Esophagus muscularis mucosa (tissue), 4 donors: ENCODE measurements at regions not wholly inside any gene's neighbourhood (a gene's known extent, or its start where the extent isn't known, plus 50 kb on each side); places are given as distances from the start of the nearest gene placed in this dataset.
"Not testable (repeated sequence)": the region's sequence is repeated elsewhere in the genome, so short reads cannot be mapped to it uniquely, and the experiment has no call there.

Experiments
- DNase-seq: peaks from one replicate; pipeline ENCODE4 v3.0.0-alpha.2; 2017; ENCODE audit errors: extremely low spot score
- H3K27ac ChIP-seq, 4 donors: fragments of 200-600 bp; sonication (generic); replicated peaks in 1 of 4; 1 replicate in 3 of 4; 2 replicates in 1 of 4; pipeline ENCODE4 v1.5.1; 2016 to 2019; ENCODE audit warnings: mild to moderate bottlenecking in 1 of 4
- H3K27me3 ChIP-seq, 4 donors: fragments of 200-600 bp; sonication (generic); one replicate each; pipeline versions ENCODE4 v1.5.1 to v1.6.0; 2016 to 2019
- H3K36me3 ChIP-seq, 4 donors: fragments of 200-600 bp; sonication (generic); one replicate each; pipeline ENCODE4 v1.5.1; 2016 to 2019
- H3K4me1 ChIP-seq, 4 donors: fragments of 200-600 bp; sonication (generic); one replicate each; pipeline ENCODE4 v1.5.1; 2016 to 2019
- H3K4me3 ChIP-seq, 4 donors: fragments of 200-600 bp; sonication (generic); 1 replicate in 2 of 4; 2 replicates in 2 of 4; pipeline ENCODE4 v1.5.1; 2016 to 2019; ENCODE audit warnings: mild to moderate bottlenecking in 4 of 4, moderate library complexity in 1 of 4
- H3K9me3 ChIP-seq, 4 donors: fragments of 200-600 bp; sonication (generic); 1 replicate in 3 of 4; 2 replicates in 1 of 4; pipeline ENCODE4 v1.5.1; 2016 to 2019
- CTCF ChIP-seq, 3 experiments: fragments of 200-600 bp in 2 of 3; fragments of 450-650 bp in 1 of 3; sonication (generic) in 2 of 3; IDR thresholded peaks; one replicate each; pipeline ENCODE4 v1.5.1; 2017 to 2019; ENCODE audit warnings: antibody characterized with exemption in 3 of 3, mild to moderate bottlenecking in 2 of 3, moderate library complexity in 1 of 3
- EP300 ChIP-seq: sonication (generic); formaldehyde crosslinking; IDR thresholded peaks from one replicate; pipeline ENCODE4 v1.6.1; 2017; ENCODE audit warnings: antibody characterized with exemption
- POLR2A ChIP-seq: fragments of 450-650 bp; IDR thresholded peaks from one replicate; pipeline ENCODE4 v1.6.1; 2017; ENCODE audit warnings: antibody characterized with exemption, moderate library complexity, mild to moderate bottlenecking, low read depth
- POLR2AphosphoS5 ChIP-seq, 2 donors: sonication (generic); formaldehyde crosslinking; IDR thresholded peaks; one replicate each; pipeline ENCODE4 v1.6.1; 2017; ENCODE audit warnings: antibody characterized with exemption in 2 of 2
- WGBS: methylation state at CpG from one replicate; pipeline ENCODE4 v1.1.5; 2018; 5-methylcytosine and 5-hydroxymethylcytosine counted together
- intact Hi-C: fragments of 100-400 bp; cut with DNase I; formaldehyde crosslinking; loops from one replicate; pipeline ENCODE4 v1.15.1; 2023

GRCh38 chr2:75852639-75853038, 141.9 kb upstream of the GCFC2 start:
- TF ChIP-seq POLR2A (no peak), POLR2AphosphoS5 (IDR thresholded peaks at IDR 0.05) (no peak), CTCF (IDR thresholded peaks at IDR 0.05) (no peak), EP300 (no peak)
- Histone ChIP-seq H3K4me3 (no peak overlapping the region), H3K27me3 (no peaks in the 10 kb centered on the region), H3K27ac (no peak overlapping the region), H3K9me3 (no peaks in the 10 kb centered on the region), H3K4me1 (no peaks in the 10 kb centered on the region), H3K36me3 (no peaks in the 10 kb centered on the region)
- DNase-seq = no peak
- intact Hi-C loops = no loop called here
- WGBS = 92% methylated on average over 2 of the region's 2 CpGs

GRCh38 chr2:75846683-75847190, 136.0 kb upstream of the GCFC2 start:
- Histone ChIP-seq H3K36me3 (no peaks in the 10 kb centered on the region), H3K9me3 (no peaks in the 10 kb centered on the region), H3K4me3 (no peak overlapping the region), H3K27ac (no peak overlapping the region), H3K27me3 (no peaks in the 10 kb centered on the region), H3K4me1 (no peaks in the 10 kb centered on the region)
- WGBS = 62% methylated on average over 1 of the region's 1 CpG
- intact Hi-C loops = no loop called here
- no peak for DNase-seq
- TF ChIP-seq CTCF (IDR thresholded peaks at IDR 0.05) = no peak
- TF ChIP-seq POLR2A = no peak
- TF ChIP-seq EP300 = no peak
- no peak for TF ChIP-seq POLR2AphosphoS5 (IDR thresholded peaks at IDR 0.05)

- DNase-seq = no peak
- no peak for TF ChIP-seq EP300
- no peak for TF ChIP-seq CTCF (IDR thresholded peaks at IDR 0.05)
- TF ChIP-seq POLR2A = no peak
- TF ChIP-seq POLR2AphosphoS5 (IDR thresholded peaks at IDR 0.05) = no peak
- no peak overlapping the region for H3K27ac ChIP-seq
- H3K9me3 ChIP-seq = no peaks in the 10 kb centered on the region
- intact Hi-C loops = no loop called here
- no peaks in the 10 kb centered on the region for H3K36me3 ChIP-seq
- H3K4me3 ChIP-seq = no peak overlapping the region
- H3K4me1 ChIP-seq = no peaks in the 10 kb centered on the region
- no peaks in the 10 kb centered on the region for H3K27me3 ChIP-seq
These were observed 133.9 kb upstream of the GCFC2 start for GRCh38 chr2:75844651-75845050.

- 83% methylated on average over 3 of the region's 4 CpGs for WGBS
- intact Hi-C loops, H3K27me3 ChIP-seq: not testable (repeated sequence)
These were observed 123.9 kb upstream of the GCFC2 start for GRCh38 chr2:75834588-75834987.

GRCh38 chr2:75833386-75833785, 122.7 kb upstream of the GCFC2 start:
- no peaks in the 10 kb centered on the region for H3K4me1 ChIP-seq
- peaks cover 0 to under 1% (median under 1%) of the 10 kb centered on the region in 4 donors for H3K9me3 ChIP-seq
- TF ChIP-seq POLR2A (no peak), CTCF (IDR thresholded peaks at IDR 0.05) (no peak), POLR2AphosphoS5 (IDR thresholded peaks at IDR 0.05) (no peak), EP300 (no peak)
- intact Hi-C loops = no loop called here
- no peaks in the 10 kb centered on the region for H3K36me3 ChIP-seq
- H3K27me3 ChIP-seq = peaks cover 0 to 8% (median 0%) of the 10 kb centered on the region in 4 donors
- no peak overlapping the region for H3K4me3 ChIP-seq
- DNase-seq = no peak
- no peak overlapping the region for H3K27ac ChIP-seq
- WGBS = 41% methylated on average over 2 of the region's 2 CpGs

More at GRCh38 chr2:75834588-75834987, 123.9 kb upstream of the GCFC2 start:
- not testable (repeated sequence) for H3K9me3 ChIP-seq, H3K36me3 ChIP-seq, H3K4me3 ChIP-seq, H3K4me1 ChIP-seq, H3K27ac ChIP-seq, DNase-seq
